ENCODE measurements at regions not wholly inside any gene's neighbourhood (a gene's known extent, or its start where the extent isn't known, plus 50 kb on each side); places are given as distances from the start of the nearest gene placed in this dataset.
"Not testable (repeated sequence)": the region's sequence is repeated elsewhere in the genome, so short reads cannot be mapped to it uniquely, and the experiment has no call there.

- DNase-seq = no peak
Observed at GRCh38 chr3:104190681-104191080, 1176.0 kb upstream of the ALCAM start.

GRCh38 chr3:104198131-104198530 is 1168.6 kb upstream of the ALCAM start:
- no peak for DNase-seq

- DNase-seq = no peak
Observed at GRCh38 chr3:104206925-104207324, 1159.8 kb upstream of the ALCAM start.

- no peak for DNase-seq
Observed at GRCh38 chr3:104214277-104214676, 1152.4 kb upstream of the ALCAM start.

GRCh38 chr3:104214937-104215336 is 1151.8 kb upstream of the ALCAM start:
- DNase-seq = no peak

- DNase-seq = not testable (repeated sequence)
Observed at GRCh38 chr3:104219046-104219445, 1147.7 kb upstream of the ALCAM start.

GRCh38 chr3:104234442-104235194 is 1132.1 kb upstream of the ALCAM start:
- no peak for DNase-seq

GRCh38 chr3:104244680-104245220 is 1122.0 kb upstream of the ALCAM start:
- DNase-seq = no peak

- DNase-seq = no peak
Observed at GRCh38 chr3:104245261-104245660, 1121.4 kb upstream of the ALCAM start.

GRCh38 chr3:104245981-104246380 is 1120.7 kb upstream of the ALCAM start:
- no peak for DNase-seq

- no peak for DNase-seq
Observed at GRCh38 chr3:104257486-104257885, 1109.2 kb upstream of the ALCAM start.

- DNase-seq = no peak
Observed at GRCh38 chr3:104263477-104263876, 1103.2 kb upstream of the ALCAM start.

GRCh38 chr3:104266219-104266618 is 1100.5 kb upstream of the ALCAM start:
- not testable (repeated sequence) for DNase-seq

GRCh38 chr3:104269771-104270170 is 1096.9 kb upstream of the ALCAM start:
- no peak for DNase-seq

GRCh38 chr3:104273046-104273649 is 1093.6 kb upstream of the ALCAM start:
- DNase-seq = no peak

GRCh38 chr3:104275199-104275598 is 1091.5 kb upstream of the ALCAM start:
- no peak for DNase-seq

- no peak for DNase-seq
Observed at GRCh38 chr3:104279617-104280016, 1087.1 kb upstream of the ALCAM start.

- no peak for DNase-seq
Observed at GRCh38 chr3:104281713-104282112, 1085.0 kb upstream of the ALCAM start.

GRCh38 chr3:104286645-104287044 is 1080.1 kb upstream of the ALCAM start:
- DNase-seq = no peak

GRCh38 chr3:104291437-104291851 is 1075.3 kb upstream of the ALCAM start:
- DNase-seq = no peak

GRCh38 chr3:104291878-104292277 is 1074.8 kb upstream of the ALCAM start:
- DNase-seq = no peak

GRCh38 chr3:104297617-104298016 is 1069.1 kb upstream of the ALCAM start:
- no peak for DNase-seq

GRCh38 chr3:104298662-104299061 is 1068.0 kb upstream of the ALCAM start:
- DNase-seq = no peak

GRCh38 chr3:104316118-104316517 is 1050.6 kb upstream of the ALCAM start:
- DNase-seq = no peak
